ENCODE measurements at regions not wholly inside any gene's neighbourhood (a gene's known extent, or its start where the extent isn't known, plus 50 kb on each side); places are given as distances from the start of the nearest gene placed in this dataset.

- no peak for DNase-seq (ENCODE audit: low read depth in 2 of 2)
- no peak overlapping the region for H2AFZ ChIP-seq (ENCODE audit: low read length)
- no peak for TF ChIP-seq CTCF (conservative IDR thresholded peaks at IDR 0.05 in 1 of 2, IDR thresholded peaks at IDR 0.05 in 1 of 2; ENCODE audit: low read depth in 1 of 2, low read length in 2 of 2)
- no peak for TF ChIP-seq EZH2 (IDR thresholded peaks at IDR 0.05; ENCODE audit: low read length, missing control alignments)
- H4K20me1 ChIP-seq (ENCODE audit: control insufficient read depth, extremely low read depth, insufficient read depth, low read length), result no peaks in the 10 kb centered on the region
- no peaks in the 10 kb centered on the region for H3K4me1 ChIP-seq (ENCODE audit: control insufficient read depth, extremely low read depth, insufficient read depth, low read length)
- no peaks in the 10 kb centered on the region for H3K36me3 ChIP-seq (ENCODE audit: control insufficient read depth, insufficient read depth, low read length)
- no peak overlapping the region for H3K4me2 ChIP-seq (ENCODE audit: extremely low read depth, insufficient read depth, low read length)
- H3K4me3 ChIP-seq (replicated peaks in 1 of 4; ENCODE audit: control extremely low read depth in 1 of 4, insufficient read depth in 1 of 4, low read depth in 3 of 4, low read length in 4 of 4), result no peak overlapping the region
- H3K27me3 ChIP-seq (ENCODE audit: control insufficient read depth, insufficient read depth, low read length), result no peaks in the 10 kb centered on the region
- H3K27ac ChIP-seq (ENCODE audit: insufficient read depth, low read length), result no peak overlapping the region
- H3K9me3 ChIP-seq (ENCODE audit: control insufficient read depth, insufficient read depth, low read depth, low read length), result no peaks in the 10 kb centered on the region
- H3K9ac ChIP-seq (ENCODE audit: insufficient read depth, low read length), result no peak overlapping the region
- H3K79me2 ChIP-seq (ENCODE audit: control insufficient read depth, insufficient read depth, low read length), result no peaks in the 10 kb centered on the region
Observed at GRCh38 chr3:164679245-164679644, 399.1 kb downstream of the SI start.

- Histone ChIP-seq H3K4me2 (ENCODE audit: extremely low read depth, insufficient read depth, low read length) (no peak overlapping the region), H3K9ac (ENCODE audit: insufficient read depth, low read length) (no peak overlapping the region), H3K4me3 (replicated peaks in 1 of 4; ENCODE audit: control extremely low read depth in 1 of 4, insufficient read depth in 1 of 4, low read depth in 3 of 4, low read length in 4 of 4) (no peak overlapping the region), H3K4me1 (ENCODE audit: control insufficient read depth, extremely low read depth, insufficient read depth, low read length) (no peaks in the 10 kb centered on the region), H3K36me3 (ENCODE audit: control insufficient read depth, insufficient read depth, low read length) (no peaks in the 10 kb centered on the region), H3K79me2 (ENCODE audit: control insufficient read depth, insufficient read depth, low read length) (no peaks in the 10 kb centered on the region), H3K27ac (ENCODE audit: insufficient read depth, low read length) (no peak overlapping the region), H3K9me3 (ENCODE audit: control insufficient read depth, insufficient read depth, low read depth, low read length) (no peaks in the 10 kb centered on the region), H4K20me1 (ENCODE audit: control insufficient read depth, extremely low read depth, insufficient read depth, low read length) (no peaks in the 10 kb centered on the region), H3K27me3 (ENCODE audit: control insufficient read depth, insufficient read depth, low read length) (no peaks in the 10 kb centered on the region), H2AFZ (ENCODE audit: low read length) (no peak overlapping the region)
- TF ChIP-seq EZH2 (IDR thresholded peaks at IDR 0.05; ENCODE audit: low read length, missing control alignments) (no peak), CTCF (conservative IDR thresholded peaks at IDR 0.05 in 1 of 2, IDR thresholded peaks at IDR 0.05 in 1 of 2; ENCODE audit: low read depth in 1 of 2, low read length in 2 of 2) (no peak)
- no peak for DNase-seq (ENCODE audit: low read depth in 2 of 2)
Observed at GRCh38 chr3:164677317-164677716, 401.0 kb downstream of the SI start.

DNA sequence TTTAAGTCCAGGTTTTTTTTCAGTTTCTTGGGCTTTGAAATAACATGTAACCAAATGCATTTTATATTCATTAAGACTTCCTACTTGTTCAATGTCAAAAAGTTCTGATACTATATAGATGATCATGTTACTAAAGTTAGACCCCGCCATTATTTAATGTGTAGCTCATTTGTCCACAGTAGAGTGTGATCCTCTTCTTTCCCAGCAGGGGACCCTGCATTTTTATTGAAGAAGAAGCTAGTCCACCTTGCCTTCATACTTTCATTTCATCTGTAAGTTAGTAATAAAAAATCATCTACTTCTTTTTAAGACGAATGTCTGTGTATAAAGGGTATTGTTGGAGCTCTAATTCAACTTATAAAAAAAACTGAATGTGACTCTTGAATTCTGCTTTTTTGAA is 404.6 kb downstream of the SI start:
- Histone ChIP-seq H3K79me2 (ENCODE audit: control insufficient read depth, insufficient read depth, low read length) (no peaks in the 10 kb centered on the region), H3K4me3 (replicated peaks in 1 of 4; ENCODE audit: control extremely low read depth in 1 of 4, insufficient read depth in 1 of 4, low read depth in 3 of 4, low read length in 4 of 4) (no peak overlapping the region), H3K4me1 (ENCODE audit: control insufficient read depth, extremely low read depth, insufficient read depth, low read length) (no peaks in the 10 kb centered on the region), H3K9ac (ENCODE audit: insufficient read depth, low read length) (no peak overlapping the region), H3K9me3 (ENCODE audit: control insufficient read depth, insufficient read depth, low read depth, low read length) (no peaks in the 10 kb centered on the region), H3K36me3 (ENCODE audit: control insufficient read depth, insufficient read depth, low read length) (no peaks in the 10 kb centered on the region), H2AFZ (ENCODE audit: low read length) (no peak overlapping the region), H3K27me3 (ENCODE audit: control insufficient read depth, insufficient read depth, low read length) (no peaks in the 10 kb centered on the region), H4K20me1 (ENCODE audit: control insufficient read depth, extremely low read depth, insufficient read depth, low read length) (no peaks in the 10 kb centered on the region), H3K27ac (ENCODE audit: insufficient read depth, low read length) (no peak overlapping the region), H3K4me2 (ENCODE audit: extremely low read depth, insufficient read depth, low read length) (no peak overlapping the region)
- TF ChIP-seq CTCF (conservative IDR thresholded peaks at IDR 0.05 in 1 of 2, IDR thresholded peaks at IDR 0.05 in 1 of 2; ENCODE audit: low read depth in 1 of 2, low read length in 2 of 2) (no peak), EZH2 (IDR thresholded peaks at IDR 0.05; ENCODE audit: low read length, missing control alignments) (no peak)
- no peak for DNase-seq (ENCODE audit: low read depth in 2 of 2)
